Right renal pelvis (tissue), 4 donors: ENCODE measurements at regions not wholly inside any gene's neighbourhood (a gene's known extent, or its start where the extent isn't known, plus 50 kb on each side); places are given as distances from the start of the nearest gene placed in this dataset.
A peak's percentile ranks its signal among the peaks of the same experiment; 100 is the strongest.
"Not testable (repeated sequence)": the region's sequence is repeated elsewhere in the genome, so short reads cannot be mapped to it uniquely, and the experiment has no call there.

Experiments used
- DNase-seq, 4 donors: peaks; one replicate each; pipeline ENCODE4 v3.0.0-alpha.2; 2013; ENCODE audit warnings: low read depth in 4 of 4, low spot score in 3 of 4, missing footprints in 1 of 4

DNA sequence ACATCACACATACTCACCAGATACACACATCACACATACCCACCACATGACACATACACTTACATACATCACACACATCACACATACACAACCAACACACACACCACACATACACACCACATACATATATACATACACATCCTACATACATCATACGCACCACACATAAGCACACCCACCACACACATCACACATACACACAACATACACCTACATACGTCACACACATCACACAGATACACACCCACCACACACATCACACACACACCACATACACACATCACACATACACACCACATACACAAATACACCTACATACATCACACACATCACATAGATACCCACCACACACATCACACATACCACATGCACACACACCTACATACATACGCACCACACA, 158.4 kb downstream of the NDUFA10 start:
- DNase-seq: no peak

- DNase-seq: no peak
These were observed 158.8 kb downstream of the NDUFA10 start for GRCh38 chr2:239866350-239866749.

GRCh38 chr2:239865856-239866255, 159.3 kb downstream of the NDUFA10 start:
- not testable (repeated sequence) for DNase-seq

DNA sequence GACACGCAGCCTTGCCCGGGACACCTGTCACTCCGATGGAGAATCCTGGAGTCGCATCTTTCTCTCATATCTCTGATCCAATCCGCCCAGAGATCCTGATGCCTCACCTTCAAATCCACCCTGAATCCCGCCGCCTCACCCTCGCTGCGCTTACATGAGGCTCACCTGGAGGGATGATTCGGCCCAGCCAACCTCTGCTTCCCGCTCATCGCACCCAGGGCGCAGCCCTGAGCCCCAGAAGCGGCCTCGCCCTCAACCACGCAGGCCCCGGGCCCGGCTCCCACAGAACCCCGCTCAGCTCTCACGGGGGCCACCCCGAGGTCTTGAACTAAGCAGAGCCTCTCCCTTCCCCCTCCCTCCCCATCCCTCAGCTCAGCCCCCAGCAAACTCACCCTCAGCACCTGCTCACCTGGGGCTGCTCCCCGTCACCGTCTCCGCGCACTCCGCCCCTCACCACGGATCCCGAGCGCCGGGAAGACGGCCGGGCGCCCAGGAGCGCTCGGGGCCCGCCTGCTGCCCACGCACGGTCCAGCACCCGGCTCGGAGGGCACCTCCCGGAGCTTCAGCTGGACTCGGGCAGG, 160.0 kb downstream of the NDUFA10 start:
- DNase-seq: no peak

- DNase-seq: no peak
These were observed 160.7 kb downstream of the NDUFA10 start for GRCh38 chr2:239864247-239865058.

- DNase-seq: no peak
These were observed 162.5 kb downstream of the NDUFA10 start for GRCh38 chr2:239862613-239863012.

DNA sequence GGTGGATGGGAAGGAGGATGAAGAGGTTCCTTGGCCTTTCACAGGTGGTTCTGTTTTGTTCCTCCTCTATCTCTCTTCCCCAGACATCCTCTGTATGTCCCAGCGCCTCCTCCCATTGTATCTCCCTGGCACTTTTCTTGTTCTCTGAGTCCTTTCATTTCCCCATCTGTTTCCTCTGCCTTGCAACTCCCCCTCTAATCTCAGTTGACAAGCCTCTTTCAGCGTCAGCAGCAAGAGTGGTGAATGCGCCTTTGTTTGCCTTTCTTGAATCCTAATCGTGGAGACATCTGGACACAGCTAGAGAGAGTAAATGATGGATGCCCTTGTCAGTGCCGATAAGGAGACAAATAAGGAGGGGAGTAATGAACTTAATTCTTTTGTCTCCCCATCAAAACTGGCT, 167.0 kb downstream of the NDUFA10 start:
- DNase-seq: peak in 1 of 4 donors; percentile 10

DNA sequence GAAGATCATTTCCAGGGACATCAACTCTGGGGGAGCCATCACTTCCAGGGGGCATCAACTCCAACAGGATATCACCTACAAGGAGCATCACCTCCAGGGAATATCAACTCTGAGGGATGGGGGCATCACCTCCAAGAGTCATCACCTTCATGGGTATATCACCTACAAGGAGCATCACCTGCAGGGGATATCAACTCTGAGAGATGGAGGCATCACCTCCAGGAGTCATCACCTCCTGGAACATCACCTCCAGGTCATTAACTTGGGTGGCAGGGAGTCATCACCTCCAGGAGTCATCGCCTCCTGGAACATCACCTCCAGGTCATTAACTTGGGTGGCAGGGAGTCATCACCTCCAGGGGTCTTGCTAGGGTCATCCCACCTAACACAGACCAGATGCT, 167.6 kb downstream of the NDUFA10 start:
- no peak for DNase-seq

GRCh38 chr2:239856620-239857285, 168.4 kb downstream of the NDUFA10 start:
- DNase-seq: no peak

GRCh38 chr2:239855863-239856587, 169.1 kb downstream of the NDUFA10 start:
- DNase-seq: no peak

GRCh38 chr2:239854596-239854995, 170.5 kb downstream of the NDUFA10 start:
- no peak for DNase-seq

- no peak for DNase-seq
These were observed 171.3 kb downstream of the NDUFA10 start for GRCh38 chr2:239853706-239854327.

GRCh38 chr2:239853121-239853520, 172.0 kb downstream of the NDUFA10 start:
- no peak for DNase-seq

DNA sequence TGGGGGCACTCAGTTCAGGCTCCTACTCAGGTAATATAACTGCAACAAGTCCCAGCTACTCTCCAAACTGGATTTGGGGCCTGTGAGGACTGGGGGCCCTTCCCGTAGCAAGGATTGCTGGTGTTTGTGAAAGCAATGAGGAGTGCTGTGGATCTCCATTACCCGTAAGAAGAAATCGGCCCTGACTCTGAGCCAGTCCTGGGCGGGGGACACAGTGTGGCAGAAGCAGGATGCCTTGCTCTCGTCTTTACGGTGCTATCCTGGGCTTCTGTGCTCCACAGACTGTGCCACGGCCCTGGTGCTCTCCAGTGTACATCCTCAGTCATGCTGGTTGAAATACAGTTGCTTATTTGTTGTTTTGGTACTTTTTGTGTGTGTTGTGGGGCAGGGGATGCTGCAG, 172.9 kb downstream of the NDUFA10 start:
- DNase-seq: no peak

GRCh38 chr2:239846789-239847676, 178.1 kb downstream of the NDUFA10 start:
- DNase-seq: no peak

GRCh38 chr2:239845968-239846367, 179.2 kb downstream of the NDUFA10 start:
- no peak for DNase-seq

DNA sequence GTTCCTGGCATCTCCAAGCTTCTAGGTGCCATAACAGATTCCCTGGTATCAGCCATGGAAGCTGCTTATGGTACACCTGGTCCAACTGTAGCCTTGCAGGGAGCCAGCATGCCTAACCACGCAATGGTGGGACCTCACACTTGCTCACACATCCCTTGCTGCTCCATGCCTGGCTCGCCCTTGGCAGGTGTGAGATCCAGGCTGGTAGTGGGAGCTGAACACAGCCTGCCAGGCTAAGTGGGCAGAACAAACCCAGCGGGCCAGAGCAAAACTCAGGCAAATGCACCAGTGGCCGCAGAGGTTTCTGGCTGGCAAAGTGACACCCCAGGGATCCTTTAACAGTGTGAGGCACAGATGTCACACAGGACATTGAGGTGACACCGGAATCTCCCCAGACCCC, 185.8 kb downstream of the NDUFA10 start:
- no peak for DNase-seq

- DNase-seq: no peak
These were observed 188.9 kb downstream of the NDUFA10 start for GRCh38 chr2:239836021-239836765.

DNA sequence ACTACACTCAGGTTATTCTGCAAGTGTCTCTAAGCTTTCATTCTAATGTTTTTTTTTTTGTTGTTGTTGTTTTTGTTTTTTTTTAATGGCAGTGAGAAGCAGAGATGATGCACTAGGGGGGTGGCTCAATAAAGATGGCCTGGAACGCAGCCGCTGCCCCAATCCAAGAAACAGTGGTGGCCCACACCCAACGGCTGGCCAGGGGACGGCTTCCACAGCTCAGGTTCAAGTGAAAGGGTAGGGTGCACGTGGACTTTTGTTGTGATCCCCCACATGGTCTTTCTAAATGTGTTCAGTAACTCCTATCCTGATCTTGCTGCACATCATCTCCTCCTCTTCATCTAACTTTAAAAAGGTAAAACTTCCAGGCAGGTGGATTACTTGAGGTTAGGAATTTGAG, 190.1 kb downstream of the NDUFA10 start:
- no peak for DNase-seq
